Breast epithelium (tissue), 4 donors: ENCODE measurements at regions not wholly inside any gene's neighbourhood (a gene's known extent, or its start where the extent isn't known, plus 50 kb on each side); places are given as distances from the start of the nearest gene placed in this dataset.
"Not testable (repeated sequence)": the region's sequence is repeated elsewhere in the genome, so short reads cannot be mapped to it uniquely, and the experiment has no call there.

Source experiments
- DNase-seq, 2 donors: peaks; one replicate each; pipeline ENCODE4 v3.0.0-alpha.2; 2019; ENCODE audit warnings: low spot score in 2 of 2
- H3K27ac ChIP-seq, 2 donors: fragments of 200-600 bp; sonication (generic) in 1 of 2; one replicate each; pipeline ENCODE4 v1.5.1; 2016 to 2019; ENCODE audit warnings: mild to moderate bottlenecking in 1 of 2
- H3K27me3 ChIP-seq, 2 donors: fragments of 200-600 bp; sonication (generic) in 1 of 2; one replicate each; pipeline versions ENCODE4 v1.5.1 to v1.6.0; 2017 to 2019; ENCODE audit warnings: control low read depth in 1 of 2, mild to moderate bottlenecking in 1 of 2
- H3K36me3 ChIP-seq: fragments of 200-600 bp; one replicate; pipeline ENCODE4 v1.5.1; 2019
- H3K4me1 ChIP-seq, 2 donors: fragments of 200-600 bp; sonication (generic); one replicate each; pipeline ENCODE4 v1.5.1; 2016 to 2019; ENCODE audit warnings: control low read depth in 1 of 2
- H3K4me3 ChIP-seq, 3 donors: fragments of 200-600 bp; sonication (generic); 1 replicate in 2 of 3; 2 replicates in 1 of 3; pipeline ENCODE4 v1.5.1; 2016 to 2019; ENCODE audit warnings: mild to moderate bottlenecking in 3 of 3, moderate library complexity in 2 of 3
- H3K9me3 ChIP-seq, 2 donors: fragments of 200-600 bp; sonication (generic) in 1 of 2; one replicate each; pipeline ENCODE4 v1.5.1; 2016 to 2019; ENCODE audit warnings: control low read depth in 1 of 2
- POLR2A ChIP-seq: fragments of 450-650 bp; IDR thresholded peaks from one replicate; pipeline ENCODE4 v1.6.1; 2016; ENCODE audit warnings: antibody characterized with exemption, mild to moderate bottlenecking, moderate library complexity
- POLR2AphosphoS5 ChIP-seq, 3 donors: sonication (generic); formaldehyde crosslinking; IDR thresholded peaks; one replicate each; pipeline ENCODE4 v1.6.1; 2017; ENCODE audit warnings: antibody characterized with exemption in 3 of 3
- intact Hi-C: fragments of 100-400 bp; cut with DNase I; formaldehyde crosslinking; loops from one replicate; pipeline ENCODE4 v1.15.1; 2023; ENCODE audit warnings: low total_unique reads
- TF ChIP-seq, protein P1 (sequence below), 3 donors: fragments of 450-650 bp; IDR thresholded peaks; one replicate each; pipeline ENCODE4 v1.5.1; 2016 to 2017; ENCODE audit warnings: antibody characterized with exemption in 3 of 3, mild to moderate bottlenecking in 3 of 3, moderate library complexity in 3 of 3

GRCh38 chrX:131441033-131441432 is 102.8 kb upstream of the OR13H1 start:
- H3K36me3 ChIP-seq = no peaks in the 10 kb centered on the region
- intact Hi-C loops = no loop called here
- H3K4me3 ChIP-seq = no peak overlapping the region
- H3K9me3 ChIP-seq = no peaks in the 10 kb centered on the region
- no peaks in the 10 kb centered on the region for H3K4me1 ChIP-seq
- DNase-seq = no peak
- no peak overlapping the region for H3K27ac ChIP-seq
- TF ChIP-seq, protein P1, sequence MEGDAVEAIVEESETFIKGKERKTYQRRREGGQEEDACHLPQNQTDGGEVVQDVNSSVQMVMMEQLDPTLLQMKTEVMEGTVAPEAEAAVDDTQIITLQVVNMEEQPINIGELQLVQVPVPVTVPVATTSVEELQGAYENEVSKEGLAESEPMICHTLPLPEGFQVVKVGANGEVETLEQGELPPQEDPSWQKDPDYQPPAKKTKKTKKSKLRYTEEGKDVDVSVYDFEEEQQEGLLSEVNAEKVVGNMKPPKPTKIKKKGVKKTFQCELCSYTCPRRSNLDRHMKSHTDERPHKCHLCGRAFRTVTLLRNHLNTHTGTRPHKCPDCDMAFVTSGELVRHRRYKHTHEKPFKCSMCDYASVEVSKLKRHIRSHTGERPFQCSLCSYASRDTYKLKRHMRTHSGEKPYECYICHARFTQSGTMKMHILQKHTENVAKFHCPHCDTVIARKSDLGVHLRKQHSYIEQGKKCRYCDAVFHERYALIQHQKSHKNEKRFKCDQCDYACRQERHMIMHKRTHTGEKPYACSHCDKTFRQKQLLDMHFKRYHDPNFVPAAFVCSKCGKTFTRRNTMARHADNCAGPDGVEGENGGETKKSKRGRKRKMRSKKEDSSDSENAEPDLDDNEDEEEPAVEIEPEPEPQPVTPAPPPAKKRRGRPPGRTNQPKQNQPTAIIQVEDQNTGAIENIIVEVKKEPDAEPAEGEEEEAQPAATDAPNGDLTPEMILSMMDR (IDR thresholded peaks at IDR 0.05) = no peak
- TF ChIP-seq POLR2A = no peak
- peaks cover 0 to 4% of the 10 kb centered on the region in 2 donors for H3K27me3 ChIP-seq

DNA sequence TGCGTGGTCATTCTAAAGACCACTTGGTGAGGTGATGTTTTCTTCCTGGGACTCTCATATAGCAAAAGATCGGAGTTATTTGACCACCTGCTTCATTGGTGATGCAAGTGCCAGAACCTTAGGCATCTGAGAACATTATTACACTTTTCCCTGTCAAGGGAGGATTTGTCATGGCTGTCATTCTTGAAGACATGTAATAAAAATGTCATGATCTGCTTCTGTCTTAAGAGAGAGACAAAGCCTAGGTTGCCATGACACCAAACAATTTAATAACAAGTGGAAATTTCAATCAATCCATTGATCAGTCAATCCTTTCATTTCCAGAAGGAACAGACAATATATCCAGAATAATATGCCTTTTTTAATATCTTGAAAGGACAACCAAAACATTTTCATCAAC is 97.9 kb upstream of the OR13H1 start:
- peaks cover 0 to 10% of the 10 kb centered on the region in 2 donors for H3K27me3 ChIP-seq
- H3K4me1 ChIP-seq = no peaks in the 10 kb centered on the region
- peaks cover 0 to 9% of the 10 kb centered on the region in 2 donors for H3K9me3 ChIP-seq
- DNase-seq = no peak
- no peaks in the 10 kb centered on the region for H3K36me3 ChIP-seq
- intact Hi-C loops = no loop called here
- H3K27ac ChIP-seq = no peak overlapping the region
- no peak overlapping the region for H3K4me3 ChIP-seq
- TF ChIP-seq POLR2A (no peak), POLR2AphosphoS5 (IDR thresholded peaks at IDR 0.05) (no peak)
- TF ChIP-seq, protein P1 (IDR thresholded peaks at IDR 0.05) = no peak

DNA sequence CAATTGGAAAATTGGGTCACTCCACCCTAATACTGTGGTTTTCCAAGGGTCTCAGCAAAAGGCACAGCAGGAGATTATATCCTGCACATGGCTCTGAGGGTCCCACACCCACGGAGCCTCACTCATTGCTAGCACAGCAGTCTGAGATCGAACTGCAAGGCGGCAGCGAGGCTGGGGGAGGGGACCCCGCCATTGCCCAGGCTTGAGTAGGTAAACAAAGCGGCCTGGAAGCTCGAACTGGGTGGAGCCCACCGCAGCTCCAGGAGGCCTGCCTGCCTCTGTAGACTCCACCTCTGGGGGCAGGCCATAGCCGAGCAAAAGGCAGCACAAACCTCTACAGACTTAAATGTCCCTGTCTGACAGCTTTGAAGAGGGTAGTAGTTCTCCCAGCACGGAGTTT is 82.0 kb upstream of the OR13H1 start:
- H3K9me3 ChIP-seq = peaks cover 8 to 13% of the 10 kb centered on the region in 2 donors
- intact Hi-C loops, H3K4me1 ChIP-seq, DNase-seq, H3K27ac ChIP-seq, H3K36me3 ChIP-seq, H3K27me3 ChIP-seq, H3K4me3 ChIP-seq: not testable (repeated sequence)

GRCh38 chrX:131473809-131474208 is 70.1 kb upstream of the OR13H1 start:
- intact Hi-C loops, H3K4me3 ChIP-seq, H3K9me3 ChIP-seq: not testable (repeated sequence)

DNA sequence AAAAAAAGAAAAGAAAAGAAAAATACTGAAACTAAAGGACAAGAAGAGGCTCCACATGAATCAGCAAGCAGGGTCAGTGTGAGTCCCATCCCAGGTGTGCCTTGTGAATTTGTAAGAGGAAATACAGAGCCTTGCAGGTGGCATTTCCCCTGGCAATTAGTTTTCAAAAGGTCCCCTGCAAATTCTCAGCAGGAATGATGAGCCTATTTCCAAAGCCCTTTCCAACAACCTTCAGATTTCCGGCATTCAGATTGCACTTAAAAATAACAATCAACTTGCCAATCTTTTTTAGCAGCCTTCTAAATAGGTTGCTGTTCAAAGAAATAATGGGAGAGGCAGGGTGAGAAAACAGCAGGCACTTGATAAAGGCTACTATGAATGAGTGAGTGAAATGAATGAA is 66.4 kb upstream of the OR13H1 start:
- Histone ChIP-seq H3K27ac (no peak overlapping the region), H3K4me1 (no peaks in the 10 kb centered on the region), H3K27me3 (peaks cover 0 to 24% of the 10 kb centered on the region in 2 donors), H3K36me3 (no peaks in the 10 kb centered on the region), H3K4me3 (no peak overlapping the region), H3K9me3 (peaks cover 0 to 12% of the 10 kb centered on the region in 2 donors)
- intact Hi-C loops = no loop called here
- DNase-seq = no peak
- TF ChIP-seq POLR2AphosphoS5 (IDR thresholded peaks at IDR 0.05) (no peak), POLR2A (no peak)
- TF ChIP-seq, protein P1 (IDR thresholded peaks at IDR 0.05) = no peak

More at GRCh38 chrX:131473809-131474208, 70.1 kb upstream of the OR13H1 start:
- H3K27ac ChIP-seq, H3K4me1 ChIP-seq, DNase-seq, H3K36me3 ChIP-seq: not testable (repeated sequence)
- peaks cover 0 to 11% of the 10 kb centered on the region in 2 donors for H3K27me3 ChIP-seq
